CD4-positive, alpha-beta T cell (primary cell): ENCODE measurements at regions not wholly inside any gene's neighbourhood (a gene's known extent, or its start where the extent isn't known, plus 50 kb on each side); places are given as distances from the start of the nearest gene placed in this dataset.

ENCODE experiments used
- ATAC-seq: fragments of 200-7000 bp; cut with Tn5 transposase; one replicate; pipeline ENCODE4 v1.10.0; 2022; ENCODE audit warnings: mild to moderate bottlenecking; ENCODE audit not compliant: poor library complexity
- CTCF ChIA-PET: fragments of 350-600 bp; sonication (Branson Sonifier 250); formaldehyde crosslinking; loops from one replicate; lab custom pipeline; 2021; ENCODE audit warnings: antibody characterized with exemption, inconsistent platforms; lab: Charles Lee
- POLR2A ChIA-PET: fragments of 350-600 bp; sonication (Branson Sonifier 250); formaldehyde crosslinking; loops from one replicate; lab custom pipeline; 2021; ENCODE audit warnings: antibody characterized with exemption, inconsistent platforms; lab: Charles Lee
- DNase-seq, 14 experiments: peaks; one replicate each; pipeline ENCODE4 v3.0.0-alpha.2; 2013 to 2020; ENCODE audit warnings: mixed read lengths in 2 of 14
- H3K27ac ChIP-seq, 2 donors: one replicate each; pipeline versions ENCODE4 v1.5.1 to v1.7.0; 2013; ENCODE audit warnings: low read length in 2 of 2, low read depth in 1 of 2, mild to moderate bottlenecking in 1 of 2
- H3K27me3 ChIP-seq, 2 experiments: 1 replicate in 1 of 2; 2 replicates in 1 of 2; pipeline versions ENCODE4 v1.6.1 to v1.7.0; 2013; ENCODE audit warnings: low read length in 2 of 2, control low read depth in 1 of 2, mild to moderate bottlenecking in 1 of 2, moderate library complexity in 1 of 2; ENCODE audit not compliant: insufficient read depth in 2 of 2, control insufficient read depth in 1 of 2
- H3K36me3 ChIP-seq: one replicate; pipeline ENCODE4 v1.6.1; 2013; ENCODE audit warnings: low read length, control low read depth; ENCODE audit not compliant: insufficient read depth
- H3K4me1 ChIP-seq: one replicate; pipeline ENCODE4 v1.6.1; 2013; ENCODE audit warnings: low read length, control low read depth; ENCODE audit not compliant: insufficient read depth
- H3K4me3 ChIP-seq: one replicate; pipeline ENCODE4 v1.5.1; 2013; ENCODE audit warnings: mild to moderate bottlenecking, low read length, moderate library complexity
- H3K9me3 ChIP-seq, 2 experiments: 1 replicate in 1 of 2; 2 replicates in 1 of 2; pipeline versions ENCODE4 v1.6.1 to v1.7.0; 2013; ENCODE audit warnings: low read length in 2 of 2, mild to moderate bottlenecking in 2 of 2, control low read depth in 1 of 2, moderate library complexity in 1 of 2; ENCODE audit not compliant: control insufficient read depth in 1 of 2, insufficient read depth in 1 of 2
- H3K27ac Mint-ChIP-seq: one replicate; pipeline ENCODE4 v1.8.0; 2020; ENCODE audit warnings: mixed read lengths
- H3K27me3 Mint-ChIP-seq: one replicate; pipeline ENCODE4 v1.8.0; 2021; ENCODE audit warnings: mixed read lengths
- H3K36me3 Mint-ChIP-seq: one replicate; pipeline ENCODE4 v1.8.0; 2021; ENCODE audit warnings: low read depth, mixed read lengths
- H3K4me1 Mint-ChIP-seq: one replicate; pipeline ENCODE4 v1.8.0; 2021; ENCODE audit warnings: low read depth, mixed read lengths
- H3K4me3 Mint-ChIP-seq: one replicate; pipeline ENCODE4 v1.8.0; 2020; ENCODE audit warnings: mild to moderate bottlenecking, mixed read lengths
- H3K9me3 Mint-ChIP-seq: one replicate; pipeline ENCODE4 v1.8.0; 2020; ENCODE audit warnings: mixed read lengths
- intact Hi-C, 2 experiments: fragments of 100-400 bp; cut with DNase I in 1 of 2; cut with micrococcal nuclease in 1 of 2; formaldehyde crosslinking; loops; one replicate each; pipeline versions ENCODE4 v1.15.1 to v1.9.0; 2023 to 2025; cut with DNase I, micrococcal nuclease
- TF ChIP-seq, protein P1 (sequence below): fragments of 200-600 bp; IDR thresholded peaks from one replicate; pipeline ENCODE4 v1.8.0; 2022; ENCODE audit warnings: antibody characterized with exemption, mild to moderate bottlenecking

DNA sequence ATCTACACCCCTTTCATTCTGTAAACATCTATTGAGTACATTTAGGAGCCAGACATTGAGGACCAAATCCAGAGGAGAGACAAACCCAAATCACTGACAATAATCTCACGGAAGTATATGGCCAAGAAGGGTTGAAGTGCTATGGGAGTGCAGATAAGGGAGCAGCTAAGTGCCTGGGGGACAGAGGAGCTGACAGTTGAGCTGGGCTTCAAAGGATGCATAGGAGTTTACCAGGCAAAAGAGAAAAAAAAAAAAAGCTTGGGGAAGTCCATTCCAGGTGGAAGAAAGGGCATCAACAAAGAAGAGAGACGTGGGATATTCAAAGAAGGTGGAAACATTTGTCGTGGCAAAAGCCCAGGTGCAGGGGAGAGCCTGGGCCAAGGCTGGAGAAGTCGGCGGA, 60.5 kb upstream of the NANOS1 start:
- Mint-ChIP-seq H3K27ac (no peak overlapping the region), H3K27me3 (peaks cover 34% of the 10 kb centered on the region)
- TF ChIP-seq, protein P1, sequence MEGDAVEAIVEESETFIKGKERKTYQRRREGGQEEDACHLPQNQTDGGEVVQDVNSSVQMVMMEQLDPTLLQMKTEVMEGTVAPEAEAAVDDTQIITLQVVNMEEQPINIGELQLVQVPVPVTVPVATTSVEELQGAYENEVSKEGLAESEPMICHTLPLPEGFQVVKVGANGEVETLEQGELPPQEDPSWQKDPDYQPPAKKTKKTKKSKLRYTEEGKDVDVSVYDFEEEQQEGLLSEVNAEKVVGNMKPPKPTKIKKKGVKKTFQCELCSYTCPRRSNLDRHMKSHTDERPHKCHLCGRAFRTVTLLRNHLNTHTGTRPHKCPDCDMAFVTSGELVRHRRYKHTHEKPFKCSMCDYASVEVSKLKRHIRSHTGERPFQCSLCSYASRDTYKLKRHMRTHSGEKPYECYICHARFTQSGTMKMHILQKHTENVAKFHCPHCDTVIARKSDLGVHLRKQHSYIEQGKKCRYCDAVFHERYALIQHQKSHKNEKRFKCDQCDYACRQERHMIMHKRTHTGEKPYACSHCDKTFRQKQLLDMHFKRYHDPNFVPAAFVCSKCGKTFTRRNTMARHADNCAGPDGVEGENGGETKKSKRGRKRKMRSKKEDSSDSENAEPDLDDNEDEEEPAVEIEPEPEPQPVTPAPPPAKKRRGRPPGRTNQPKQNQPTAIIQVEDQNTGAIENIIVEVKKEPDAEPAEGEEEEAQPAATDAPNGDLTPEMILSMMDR = no peak

GRCh38 chr10:118970770-118971169, 58.7 kb upstream of the NANOS1 start:
- intact Hi-C loops = no loop called here
- Histone ChIP-seq H3K27me3 (peaks cover 5 to 13% of the 10 kb centered on the region in 2 experiments), H3K9me3 (peaks cover 0 to 9% of the 10 kb centered on the region in 2 experiments), H3K4me1 (no peaks in the 10 kb centered on the region), H3K4me3 (no peak overlapping the region), H3K36me3 (no peaks in the 10 kb centered on the region), H3K27ac (no peak overlapping the region)
- Mint-ChIP-seq H3K27ac (no peak overlapping the region), H3K4me3 (no peak overlapping the region), H3K36me3 (no peaks in the 10 kb centered on the region), H3K27me3 (peaks cover 18% of the 10 kb centered on the region), H3K9me3 (peaks cover 2% of the 10 kb centered on the region), H3K4me1 (no peaks in the 10 kb centered on the region)
- ChIA-PET CTCF (no interaction called here), POLR2A (no interaction called here)
- ATAC-seq = no peak
- no peak for DNase-seq
- TF ChIP-seq, protein P1 = no peak

More for the DNA sequence above, 60.5 kb upstream of the NANOS1 start:
- intact Hi-C loops = no loop called here
- no peaks in the 10 kb centered on the region for H3K36me3 ChIP-seq
- Mint-ChIP-seq H3K36me3 (no peaks in the 10 kb centered on the region), H3K4me1 (no peaks in the 10 kb centered on the region), H3K4me3 (no peak overlapping the region), H3K9me3 (peaks cover 2% of the 10 kb centered on the region)
- DNase-seq (no peak), ATAC-seq (no peak)
- no peaks in the 10 kb centered on the region for H3K9me3 ChIP-seq
- H3K27me3 ChIP-seq = peaks cover 5 to 13% of the 10 kb centered on the region in 2 experiments
- CTCF ChIA-PET = no interaction called here
- no peak overlapping the region for H3K4me3 ChIP-seq
- no peaks in the 10 kb centered on the region for H3K4me1 ChIP-seq
- POLR2A ChIA-PET = no interaction called here
- H3K27ac ChIP-seq = no peak overlapping the region

DNA sequence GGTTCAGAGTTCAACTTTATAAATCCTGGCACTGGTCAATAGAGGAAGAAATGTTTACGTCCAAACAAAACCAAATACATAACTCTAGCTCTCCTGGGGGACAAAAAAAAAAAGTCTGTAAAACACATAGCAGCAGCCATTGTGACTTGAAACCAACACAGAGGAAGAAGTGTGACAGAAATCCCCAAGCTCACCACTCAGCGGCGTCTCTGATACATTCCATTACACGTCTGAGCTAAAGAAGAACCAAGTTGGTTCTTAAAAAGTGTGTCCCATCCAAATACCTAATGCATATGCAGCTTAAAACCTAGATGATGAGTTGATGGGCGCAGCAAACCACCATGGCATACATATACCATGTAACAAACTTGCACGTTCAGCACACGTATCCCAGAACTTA, 58.3 kb upstream of the NANOS1 start:
- H3K4me1 Mint-ChIP-seq = no peaks in the 10 kb centered on the region
- peaks cover 2% of the 10 kb centered on the region for H3K9me3 Mint-ChIP-seq
- intact Hi-C loops = no loop called here
- no peaks in the 10 kb centered on the region for H3K36me3 ChIP-seq
- H3K27ac ChIP-seq = no peak overlapping the region
- H3K27me3 Mint-ChIP-seq = peaks cover 15% of the 10 kb centered on the region
- H3K4me3 Mint-ChIP-seq = no peak overlapping the region
- H3K4me3 ChIP-seq = no peak overlapping the region
- H3K4me1 ChIP-seq = no peaks in the 10 kb centered on the region
- ChIA-PET POLR2A (no interaction called here), CTCF (no interaction called here)
- no peaks in the 10 kb centered on the region for H3K36me3 Mint-ChIP-seq
- no peak overlapping the region for H3K27ac Mint-ChIP-seq
- DNase-seq = no peak
- peaks cover 0 to 10% of the 10 kb centered on the region in 2 experiments for H3K9me3 ChIP-seq
- H3K27me3 ChIP-seq = peaks cover 5 to 10% of the 10 kb centered on the region in 2 experiments
- no peak for ATAC-seq
- TF ChIP-seq, protein P1 = no peak
